WERI-Rb-1 (cell line): ENCODE measurements at regions not wholly inside any gene's neighbourhood (a gene's known extent, or its start where the extent isn't known, plus 50 kb on each side); places are given as distances from the start of the nearest gene placed in this dataset.

Source experiments
- DNase-seq: peaks from one replicate; pipeline ENCODE4 v3.0.0-alpha.2; 2020
- H3K27ac ChIP-seq: fragments of 250-450 bp; sonication (Bioruptor Pico); 2 replicates; pipeline ENCODE4 v1.5.1; 2020; ENCODE audit warnings: mild to moderate bottlenecking, moderate library complexity
- H3K27me3 ChIP-seq: fragments of 250-450 bp; sonication (Bioruptor Pico); 2 replicates; pipeline ENCODE4 v1.5.1; 2021; ENCODE audit warnings: mild to moderate bottlenecking, low read depth, moderate library complexity; ENCODE audit not compliant: insufficient read depth, severe bottlenecking
- H3K36me3 ChIP-seq: fragments of 250-450 bp; sonication (Bioruptor Pico); 2 replicates; pipeline ENCODE4 v1.5.1; 2020; ENCODE audit warnings: mild to moderate bottlenecking, moderate library complexity
- H3K4me3 ChIP-seq: 2 replicates; pipeline ENCODE4 v1.5.1; 2011; ENCODE audit warnings: low read depth, mild to moderate bottlenecking, control low read depth, low read length
- H3K9me3 ChIP-seq: fragments of 250-450 bp; sonication (Bioruptor Pico); 2 replicates; pipeline ENCODE4 v1.5.1; 2021; ENCODE audit warnings: mild to moderate bottlenecking, moderate library complexity; ENCODE audit not compliant: severe bottlenecking
- TF ChIP-seq, protein P1 (sequence below): IDR thresholded peaks from 2 replicates; pipeline ENCODE4 v1.5.1; 2011; ENCODE audit warnings: low read depth, mild to moderate bottlenecking, control low read depth, inconsistent platforms, low read length

DNA sequence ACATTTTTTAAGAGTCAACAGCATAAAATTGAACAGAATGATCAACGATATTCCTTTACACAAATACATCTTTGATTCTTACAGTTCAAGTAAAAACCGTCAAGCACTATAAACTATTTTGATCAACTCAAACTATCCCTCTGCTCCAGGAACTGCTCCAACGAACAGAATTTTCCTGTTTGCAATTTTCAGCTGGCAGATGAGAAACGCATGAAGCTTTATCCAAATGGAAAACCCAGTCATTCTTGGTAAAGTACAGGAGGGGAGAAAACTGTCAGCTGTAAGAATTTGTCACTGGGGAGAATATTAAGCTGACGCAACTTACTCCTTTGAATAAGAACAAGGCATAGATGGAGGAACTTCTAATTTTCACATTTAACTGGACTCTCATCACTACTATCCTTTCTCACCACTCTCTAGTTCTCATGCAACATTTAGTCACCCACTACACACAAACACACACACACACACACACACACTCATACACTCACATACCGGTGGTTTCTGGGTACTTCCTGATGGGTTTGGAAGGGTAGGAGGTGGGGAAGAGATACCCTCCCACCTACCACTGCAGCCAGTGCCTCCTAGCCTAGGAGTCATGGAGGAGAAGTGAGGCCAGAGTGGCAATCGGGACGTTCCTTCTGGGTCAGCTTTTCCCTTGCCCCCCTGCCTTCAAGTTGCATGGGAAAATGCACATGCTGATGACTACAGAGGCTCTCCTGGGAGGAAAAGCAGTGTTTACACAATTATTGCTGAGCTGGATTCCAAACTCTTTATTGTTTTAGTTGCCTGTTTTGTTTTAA, 54.0 kb upstream of the SPATS2L start:
- H3K4me3 ChIP-seq = no peak overlapping the region

DNA sequence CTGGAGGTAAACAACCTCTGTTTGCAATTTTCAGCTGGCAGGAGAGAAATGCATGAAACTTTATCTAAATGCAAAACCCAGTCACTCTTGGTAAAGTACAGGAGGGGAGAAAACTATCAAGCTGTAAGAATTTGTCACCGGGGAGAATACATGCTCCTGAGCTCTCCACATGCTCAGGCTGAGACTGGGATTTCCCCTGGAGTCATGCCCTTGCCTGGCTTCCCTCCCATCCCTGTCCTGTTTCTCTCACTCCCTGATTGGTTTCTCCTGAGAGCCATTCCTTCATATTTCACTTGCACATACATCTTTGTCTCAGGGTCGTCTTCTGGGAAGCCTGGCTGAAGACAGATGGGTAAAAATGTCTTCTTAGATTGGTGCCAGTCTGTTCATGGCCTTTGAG, 52.9 kb upstream of the SPATS2L start:
- no peak overlapping the region for H3K27ac ChIP-seq
- no peak for DNase-seq
- no peaks in the 10 kb centered on the region for H3K27me3 ChIP-seq
- H3K4me3 ChIP-seq = no peak overlapping the region
- no peaks in the 10 kb centered on the region for H3K36me3 ChIP-seq
- H3K9me3 ChIP-seq = no peaks in the 10 kb centered on the region
- TF ChIP-seq, protein P1, sequence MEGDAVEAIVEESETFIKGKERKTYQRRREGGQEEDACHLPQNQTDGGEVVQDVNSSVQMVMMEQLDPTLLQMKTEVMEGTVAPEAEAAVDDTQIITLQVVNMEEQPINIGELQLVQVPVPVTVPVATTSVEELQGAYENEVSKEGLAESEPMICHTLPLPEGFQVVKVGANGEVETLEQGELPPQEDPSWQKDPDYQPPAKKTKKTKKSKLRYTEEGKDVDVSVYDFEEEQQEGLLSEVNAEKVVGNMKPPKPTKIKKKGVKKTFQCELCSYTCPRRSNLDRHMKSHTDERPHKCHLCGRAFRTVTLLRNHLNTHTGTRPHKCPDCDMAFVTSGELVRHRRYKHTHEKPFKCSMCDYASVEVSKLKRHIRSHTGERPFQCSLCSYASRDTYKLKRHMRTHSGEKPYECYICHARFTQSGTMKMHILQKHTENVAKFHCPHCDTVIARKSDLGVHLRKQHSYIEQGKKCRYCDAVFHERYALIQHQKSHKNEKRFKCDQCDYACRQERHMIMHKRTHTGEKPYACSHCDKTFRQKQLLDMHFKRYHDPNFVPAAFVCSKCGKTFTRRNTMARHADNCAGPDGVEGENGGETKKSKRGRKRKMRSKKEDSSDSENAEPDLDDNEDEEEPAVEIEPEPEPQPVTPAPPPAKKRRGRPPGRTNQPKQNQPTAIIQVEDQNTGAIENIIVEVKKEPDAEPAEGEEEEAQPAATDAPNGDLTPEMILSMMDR = no peak

More for the DNA sequence above, 54.0 kb upstream of the SPATS2L start:
- no peak overlapping the region for H3K27ac ChIP-seq
- H3K36me3 ChIP-seq = no peaks in the 10 kb centered on the region
- no peak for DNase-seq
- TF ChIP-seq, protein P1 = no peak
- H3K27me3 ChIP-seq = no peaks in the 10 kb centered on the region
- H3K9me3 ChIP-seq = no peaks in the 10 kb centered on the region

DNA sequence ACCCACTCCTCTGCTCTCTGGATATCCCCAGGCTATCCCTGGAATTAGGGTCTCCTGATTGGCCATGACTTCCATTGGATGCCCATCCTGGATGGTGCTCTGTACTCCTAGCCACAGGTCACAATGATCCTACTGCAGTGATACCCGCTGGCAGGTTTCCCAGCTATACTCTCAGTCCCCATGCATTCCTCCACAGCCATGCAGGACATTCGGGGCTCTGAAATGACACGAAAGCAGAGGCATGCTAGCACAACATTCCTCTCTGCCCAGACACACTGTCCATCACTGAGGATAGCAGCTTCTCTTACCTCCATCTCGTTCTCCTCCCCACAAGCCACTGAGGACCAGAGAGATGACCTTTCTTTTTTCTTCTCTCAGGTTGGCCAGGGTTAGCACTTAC, 51.7 kb upstream of the SPATS2L start:
- Histone ChIP-seq H3K36me3 (no peaks in the 10 kb centered on the region), H3K9me3 (no peaks in the 10 kb centered on the region), H3K4me3 (no peak overlapping the region), H3K27me3 (no peaks in the 10 kb centered on the region), H3K27ac (no peak overlapping the region)
- DNase-seq = no peak
- TF ChIP-seq, protein P1 = no peak

DNA sequence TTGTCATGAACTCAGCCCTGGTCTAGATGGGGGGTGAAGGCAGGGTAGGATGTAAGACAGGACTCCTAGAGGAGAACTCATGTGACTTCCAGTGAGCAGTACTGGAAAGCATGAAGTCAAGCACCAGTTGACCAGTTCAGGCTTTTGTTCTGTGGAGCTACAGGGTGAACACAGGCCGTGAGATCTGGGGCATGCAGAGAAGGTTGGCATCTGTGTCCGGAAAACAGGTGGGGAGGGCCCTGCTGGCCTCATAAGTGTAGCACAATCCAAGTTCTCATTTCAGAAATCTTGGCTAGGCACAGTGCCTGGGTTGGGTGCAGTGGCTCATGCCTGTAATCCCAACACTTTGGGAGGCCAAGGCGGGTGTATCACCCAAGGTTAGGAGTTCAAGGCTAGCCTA, 50.9 kb upstream of the SPATS2L start:
- no peak for DNase-seq
- Histone ChIP-seq H3K9me3 (no peaks in the 10 kb centered on the region), H3K27me3 (no peaks in the 10 kb centered on the region), H3K27ac (no peak overlapping the region), H3K4me3 (no peak overlapping the region), H3K36me3 (no peaks in the 10 kb centered on the region)
- TF ChIP-seq, protein P1 = no peak
